ENCODE measurements at regions not wholly inside any gene's neighbourhood (a gene's known extent, or its start where the extent isn't known, plus 50 kb on each side); places are given as distances from the start of the nearest gene placed in this dataset.

GRCh38 chr2:224209555-224210285, 170.6 kb upstream of the SERPINE2 start:
- Mint-ChIP-seq H3K27ac (no peak overlapping the region), H3K4me1 (peaks cover 30% of the 10 kb centered on the region), H3K9me3 (no peaks in the 10 kb centered on the region), H3K36me3 (ENCODE audit: low read depth) (no peaks in the 10 kb centered on the region), H3K27me3 (ENCODE audit: low read depth, poor library complexity) (peaks cover 6% of the 10 kb centered on the region), H3K4me3 (no peak overlapping the region)
- DNase-seq, result no peak
- TF ChIP-seq, protein P1, sequence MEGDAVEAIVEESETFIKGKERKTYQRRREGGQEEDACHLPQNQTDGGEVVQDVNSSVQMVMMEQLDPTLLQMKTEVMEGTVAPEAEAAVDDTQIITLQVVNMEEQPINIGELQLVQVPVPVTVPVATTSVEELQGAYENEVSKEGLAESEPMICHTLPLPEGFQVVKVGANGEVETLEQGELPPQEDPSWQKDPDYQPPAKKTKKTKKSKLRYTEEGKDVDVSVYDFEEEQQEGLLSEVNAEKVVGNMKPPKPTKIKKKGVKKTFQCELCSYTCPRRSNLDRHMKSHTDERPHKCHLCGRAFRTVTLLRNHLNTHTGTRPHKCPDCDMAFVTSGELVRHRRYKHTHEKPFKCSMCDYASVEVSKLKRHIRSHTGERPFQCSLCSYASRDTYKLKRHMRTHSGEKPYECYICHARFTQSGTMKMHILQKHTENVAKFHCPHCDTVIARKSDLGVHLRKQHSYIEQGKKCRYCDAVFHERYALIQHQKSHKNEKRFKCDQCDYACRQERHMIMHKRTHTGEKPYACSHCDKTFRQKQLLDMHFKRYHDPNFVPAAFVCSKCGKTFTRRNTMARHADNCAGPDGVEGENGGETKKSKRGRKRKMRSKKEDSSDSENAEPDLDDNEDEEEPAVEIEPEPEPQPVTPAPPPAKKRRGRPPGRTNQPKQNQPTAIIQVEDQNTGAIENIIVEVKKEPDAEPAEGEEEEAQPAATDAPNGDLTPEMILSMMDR (IDR thresholded peaks at IDR 0.05), result no peak

GRCh38 chr2:224208443-224208842, 169.4 kb upstream of the SERPINE2 start:
- H3K4me3 Mint-ChIP-seq, result no peak overlapping the region
- no peak for DNase-seq
- H3K9me3 Mint-ChIP-seq, result no peaks in the 10 kb centered on the region
- peaks cover 30% of the 10 kb centered on the region for H3K4me1 Mint-ChIP-seq
- no peaks in the 10 kb centered on the region for H3K36me3 Mint-ChIP-seq (ENCODE audit: low read depth)
- TF ChIP-seq, protein P1 (IDR thresholded peaks at IDR 0.05), result no peak
- no peak overlapping the region for H3K27ac Mint-ChIP-seq
- peaks cover 2% of the 10 kb centered on the region for H3K27me3 Mint-ChIP-seq (ENCODE audit: low read depth, poor library complexity)

DNA sequence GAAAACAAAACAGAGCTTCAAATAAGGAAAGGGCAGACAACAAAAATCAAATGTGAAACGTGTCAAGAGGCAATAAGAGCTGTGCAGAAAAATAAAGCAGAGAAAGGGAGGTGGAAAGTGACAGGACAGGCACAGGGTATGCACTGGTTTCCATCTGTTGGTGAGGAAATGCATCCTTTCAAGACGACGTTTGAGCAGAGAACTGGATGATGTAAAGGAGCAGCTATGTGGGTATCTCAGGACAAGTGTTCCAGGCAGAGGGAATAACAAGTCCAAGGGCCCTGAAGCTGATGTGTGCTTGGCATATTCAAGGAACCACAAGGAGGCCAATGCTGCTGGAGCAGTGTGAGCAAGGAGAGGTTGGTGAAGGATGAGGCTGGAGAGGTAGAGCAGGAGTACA, 168.9 kb upstream of the SERPINE2 start:
- TF ChIP-seq, protein P1 (IDR thresholded peaks at IDR 0.05), result no peak
- H3K27me3 Mint-ChIP-seq (ENCODE audit: low read depth, poor library complexity), result peaks cover 2% of the 10 kb centered on the region
- no peak overlapping the region for H3K4me3 Mint-ChIP-seq
- no peaks in the 10 kb centered on the region for H3K36me3 Mint-ChIP-seq (ENCODE audit: low read depth)
- no peaks in the 10 kb centered on the region for H3K9me3 Mint-ChIP-seq
- peaks cover 30% of the 10 kb centered on the region for H3K4me1 Mint-ChIP-seq
- H3K27ac Mint-ChIP-seq, result no peak overlapping the region
- no peak for DNase-seq

DNA sequence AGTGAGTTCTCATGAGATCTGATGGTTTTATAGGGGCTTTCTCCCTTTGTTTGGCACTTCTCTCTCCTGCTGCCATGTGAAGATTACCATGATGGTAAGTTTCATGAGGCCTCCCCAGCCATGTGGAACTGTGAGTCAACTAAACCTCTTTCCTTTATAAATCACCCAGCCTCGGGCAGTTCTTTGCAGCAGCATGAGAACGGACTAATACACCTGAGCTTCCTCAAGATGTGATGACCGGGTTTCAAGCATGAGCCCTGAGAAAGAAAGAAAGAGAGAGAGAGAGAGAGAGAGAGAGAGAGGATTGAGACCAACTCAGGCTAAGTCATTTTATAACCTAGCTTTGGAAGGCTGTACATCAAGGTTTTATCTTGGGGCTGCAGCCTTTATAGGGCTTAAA, 167.7 kb upstream of the SERPINE2 start:
- Mint-ChIP-seq H3K4me3 (no peak overlapping the region), H3K4me1 (peaks cover 26% of the 10 kb centered on the region), H3K9me3 (no peaks in the 10 kb centered on the region), H3K36me3 (ENCODE audit: low read depth) (no peaks in the 10 kb centered on the region), H3K27ac (no peak overlapping the region), H3K27me3 (ENCODE audit: low read depth, poor library complexity) (peaks cover 2% of the 10 kb centered on the region)
- DNase-seq, result no peak
- TF ChIP-seq, protein P1 (IDR thresholded peaks at IDR 0.05), result no peak

DNA sequence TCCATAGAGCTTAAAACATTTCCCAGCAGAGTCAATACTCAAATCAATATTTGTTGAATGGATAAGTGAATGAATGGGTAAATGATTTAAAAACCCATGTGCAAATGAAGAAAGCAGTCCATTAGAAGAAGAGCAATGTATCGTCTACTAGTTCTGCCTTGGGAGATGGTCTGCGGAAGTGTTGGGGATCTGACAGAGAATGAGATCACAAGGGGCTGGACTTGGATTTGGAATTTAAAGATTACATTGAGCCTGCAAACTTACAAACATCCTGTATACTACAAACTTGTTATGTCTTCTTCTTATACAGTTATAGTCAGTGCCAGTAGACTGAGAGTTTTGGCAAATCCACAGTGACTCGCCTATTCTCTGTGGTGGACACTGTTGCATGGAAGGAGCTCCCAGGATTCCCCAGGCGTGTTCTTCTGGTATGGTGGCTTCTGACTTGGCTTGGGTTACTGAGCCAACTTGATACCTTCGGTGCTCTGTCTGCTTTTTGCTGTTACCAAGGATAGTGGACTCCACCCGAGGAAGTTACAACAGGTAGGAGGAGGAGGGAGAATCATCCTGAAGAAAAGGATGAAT, 163.3 kb upstream of the SERPINE2 start:
- Mint-ChIP-seq H3K27me3 (ENCODE audit: low read depth, poor library complexity) (peaks cover 2% of the 10 kb centered on the region), H3K27ac (no peak overlapping the region), H3K4me3 (no peak overlapping the region), H3K36me3 (ENCODE audit: low read depth) (no peaks in the 10 kb centered on the region), H3K9me3 (no peaks in the 10 kb centered on the region), H3K4me1 (no peaks in the 10 kb centered on the region)
- DNase-seq, result no peak
- TF ChIP-seq, protein P1 (IDR thresholded peaks at IDR 0.05), result no peak

DNA sequence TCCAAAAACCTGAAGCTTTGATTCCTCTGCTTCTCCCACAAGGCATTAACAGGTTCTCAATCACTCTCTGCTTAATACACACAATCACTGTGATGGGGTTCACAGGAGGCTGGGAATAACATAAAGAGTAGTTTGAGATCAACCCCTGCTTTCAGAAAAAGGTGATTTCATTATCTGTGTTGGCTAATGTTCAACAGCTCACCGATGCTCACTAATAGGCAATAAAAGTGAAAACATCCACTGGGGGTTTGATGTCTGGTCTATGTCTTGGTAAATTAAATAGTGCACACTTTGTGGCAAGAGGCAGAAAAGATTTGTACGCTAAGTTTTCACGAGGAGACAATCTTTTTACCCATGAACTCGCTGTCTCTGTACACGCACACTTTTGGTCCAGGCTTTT, 159.3 kb upstream of the SERPINE2 start:
- DNase-seq, result no peak
- H3K4me1 Mint-ChIP-seq, result no peaks in the 10 kb centered on the region
- H3K9me3 Mint-ChIP-seq, result peaks cover 11% of the 10 kb centered on the region
- H3K27ac Mint-ChIP-seq, result no peak overlapping the region
- no peak overlapping the region for H3K4me3 Mint-ChIP-seq
- TF ChIP-seq, protein P1 (IDR thresholded peaks at IDR 0.05), result no peak
- no peaks in the 10 kb centered on the region for H3K36me3 Mint-ChIP-seq (ENCODE audit: low read depth)
- H3K27me3 Mint-ChIP-seq (ENCODE audit: low read depth, poor library complexity), result peaks cover 3% of the 10 kb centered on the region
